WTC11 (cell line): ENCODE measurements at regions not wholly inside any gene's neighbourhood (a gene's known extent, or its start where the extent isn't known, plus 50 kb on each side); places are given as distances from the start of the nearest gene placed in this dataset.
A peak's percentile ranks its signal among the peaks of the same experiment; 100 is the strongest.

Experiments used
- ATAC-seq: fragments of 200-7000 bp; cut with Tn5 transposase; 2 replicates; pipeline ENCODE4 v1.10.0; 2021; ENCODE audit warnings: mild to moderate bottlenecking, moderate library complexity
- CTCF ChIA-PET: fragments of 300-600 bp; sonication (Branson Sonifier 250); formaldehyde crosslinking; loops from one replicate; lab custom pipeline; 2021; ENCODE audit warnings: antibody characterized with exemption; lab: Charles Lee
- POLR2A ChIA-PET: fragments of 350-600 bp; sonication (Branson Sonifier 250); formaldehyde crosslinking; loops from one replicate; lab custom pipeline; 2021; ENCODE audit warnings: antibody characterized with exemption; lab: Charles Lee
- DNase-seq: peaks from one replicate; pipeline ENCODE4 v3.0.0; 2021; ENCODE audit warnings: low spot score
- H3K27ac Mint-ChIP-seq: 2 replicates; pipeline ENCODE4 v1.8.0; 2021; ENCODE audit warnings: mixed read lengths
- H3K27me3 Mint-ChIP-seq: 2 replicates; pipeline ENCODE4 v1.8.0; 2021; ENCODE audit warnings: low read depth, mild to moderate bottlenecking, moderate library complexity, mixed read lengths
- H3K36me3 Mint-ChIP-seq: 2 replicates; pipeline ENCODE4 v1.8.0; 2021; ENCODE audit warnings: mixed read lengths
- H3K4me1 Mint-ChIP-seq: 2 replicates; pipeline ENCODE4 v1.8.0; 2022; ENCODE audit warnings: mixed read lengths
- H3K4me3 Mint-ChIP-seq: 2 replicates; pipeline ENCODE4 v1.8.0; 2021; ENCODE audit warnings: mild to moderate bottlenecking, moderate library complexity, mixed read lengths
- H3K9me3 Mint-ChIP-seq: 2 replicates; pipeline ENCODE4 v1.8.0; 2021; ENCODE audit warnings: mixed read lengths
- CBFB ChIP-seq: sonication (generic); formaldehyde crosslinking; IDR thresholded peaks from 2 replicates; pipeline ENCODE4 v1.8.1; 2022; ENCODE audit warnings: mild to moderate bottlenecking, low read depth, missing genetic modification reagents
- ELF4 ChIP-seq: sonication (generic); formaldehyde crosslinking; IDR thresholded peaks from 2 replicates; pipeline ENCODE4 v1.8.1; 2022; ENCODE audit warnings: low read depth, mild to moderate bottlenecking, moderate library complexity, missing genetic modification reagents
- GTF2I ChIP-seq: fragments of 250-450 bp; sonication (Bioruptor Pico); conservative IDR thresholded peaks from 2 replicates; pipeline ENCODE4 v1.4.0; 2021; ENCODE audit warnings: mild to moderate bottlenecking
- JUN ChIP-seq: sonication (generic); formaldehyde crosslinking; IDR thresholded peaks from 2 replicates; pipeline ENCODE4 v1.8.0; 2023; ENCODE audit warnings: mild to moderate bottlenecking, missing genetic modification reagents
- NFATC4 ChIP-seq: fragments of 250-450 bp; sonication (Bioruptor Pico); IDR thresholded peaks from 2 replicates; pipeline ENCODE4 v1.9.0; 2021; ENCODE audit warnings: mild to moderate bottlenecking
- PRRX2 ChIP-seq: fragments of 250-450 bp; sonication (Bioruptor Pico); IDR thresholded peaks from 2 replicates; pipeline ENCODE4 v1.8.0; 2021; ENCODE audit warnings: mild to moderate bottlenecking
- RELA ChIP-seq: sonication (generic); formaldehyde crosslinking; IDR thresholded peaks from 2 replicates; pipeline ENCODE4 v1.8.1; 2022; ENCODE audit warnings: missing genetic modification reagents, mild to moderate bottlenecking, borderline replicate concordance
- SMAD4 ChIP-seq: sonication (generic); formaldehyde crosslinking; IDR thresholded peaks from 2 replicates; pipeline ENCODE4 v1.8.0; 2022; ENCODE audit warnings: mild to moderate bottlenecking, missing genetic modification reagents
- TP53 ChIP-seq: sonication (generic); formaldehyde crosslinking; IDR thresholded peaks from 2 replicates; pipeline ENCODE4 v1.8.1; 2023; ENCODE audit warnings: mild to moderate bottlenecking, missing genetic modification reagents
- ZNF317 ChIP-seq: sonication (generic); formaldehyde crosslinking; IDR thresholded peaks from 2 replicates; pipeline ENCODE4 v1.8.1; 2023; ENCODE audit warnings: low read depth, mild to moderate bottlenecking, moderate library complexity, missing genetic modification reagents, borderline replicate concordance
- ZNF396 ChIP-seq: fragments of 250-450 bp; sonication (Bioruptor Pico); IDR thresholded peaks from 2 replicates; pipeline ENCODE4 v1.8.0; 2021; ENCODE audit warnings: mild to moderate bottlenecking, moderate library complexity, borderline replicate concordance
- ZNF423 ChIP-seq: fragments of 250-450 bp; sonication (Bioruptor Pico); IDR thresholded peaks from 2 replicates; pipeline ENCODE4 v2.1.2; 2022; ENCODE audit warnings: mild to moderate bottlenecking, moderate library complexity
- TF ChIP-seq, protein P1 (sequence below): sonication (generic); formaldehyde crosslinking; conservative IDR thresholded peaks from 2 replicates; pipeline ENCODE4 v1.8.1; 2022; ENCODE audit warnings: mild to moderate bottlenecking, missing genetic modification reagents
- TF ChIP-seq, protein P2 (sequence below): sonication (generic); formaldehyde crosslinking; IDR thresholded peaks from 2 replicates; pipeline ENCODE4 v1.8.1; 2022; ENCODE audit warnings: low read depth, missing genetic modification reagents, borderline replicate concordance
- TF ChIP-seq, protein P3 (sequence below): sonication (generic); formaldehyde crosslinking; IDR thresholded peaks from 2 replicates; pipeline ENCODE4 v1.8.0; 2022; ENCODE audit warnings: mild to moderate bottlenecking, missing genetic modification reagents
- TF ChIP-seq, protein P4 (sequence below): fragments of 250-450 bp; sonication (Bioruptor Pico); conservative IDR thresholded peaks from 2 replicates; pipeline ENCODE4 v1.9.0; 2021; ENCODE audit warnings: mild to moderate bottlenecking
- TF ChIP-seq, protein P5 (sequence below): sonication (generic); formaldehyde crosslinking; IDR thresholded peaks from 2 replicates; pipeline ENCODE4 v1.8.0; 2023; ENCODE audit warnings: mild to moderate bottlenecking, missing genetic modification reagents
- TF ChIP-seq, protein P6 (sequence below): fragments of 250-450 bp; sonication (Bioruptor Pico); IDR thresholded peaks from 2 replicates; pipeline ENCODE4 v1.9.0; 2021; ENCODE audit warnings: moderate library complexity, mild to moderate bottlenecking, inconsistent platforms, borderline replicate concordance
- TF ChIP-seq, protein P7 (sequence below): fragments of 250-450 bp; sonication (Bioruptor Pico); IDR thresholded peaks from 2 replicates; pipeline ENCODE4 v1.9.0; 2021; ENCODE audit warnings: mild to moderate bottlenecking, borderline replicate concordance

DNA sequence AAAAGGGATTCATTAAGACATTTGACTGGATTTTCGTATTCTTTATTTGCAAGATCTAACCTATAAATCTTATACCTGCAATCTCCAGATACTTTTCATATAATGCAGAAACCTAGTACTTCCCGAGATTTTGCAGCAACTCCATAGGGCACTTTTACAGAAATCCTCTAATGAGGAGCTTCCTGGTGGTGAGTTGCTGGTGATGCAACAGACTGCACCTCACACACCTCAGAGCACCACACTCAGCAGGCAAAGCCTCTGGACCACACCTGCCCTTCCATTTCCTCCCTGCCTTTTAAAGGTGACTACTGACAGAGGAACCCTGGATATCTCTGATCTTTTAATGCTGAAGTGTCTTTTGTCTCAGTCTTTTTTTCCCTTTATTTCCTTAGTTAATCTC lies 289.4 kb downstream of the TRAM1L1 start:
- Mint-ChIP-seq H3K4me1 (peaks cover 8% of the 10 kb centered on the region), H3K27me3 (no peaks in the 10 kb centered on the region), H3K4me3 (no peak overlapping the region), H3K36me3 (no peaks in the 10 kb centered on the region), H3K9me3 (no peaks in the 10 kb centered on the region)
- POLR2A ChIA-PET, result no interaction called here
- DNase-seq, result peak; percentile 29
- peak; percentile 100 for ATAC-seq
- TF ChIP-seq GTF2I (CRISPR knock-in tag) (no peak), NFATC4 (CRISPR knock-in tag) (no peak), SMAD4 (no peak), CBFB (CRISPR knock-in tag) (no peak), ELF4 (CRISPR knock-in tag) (no peak), ZNF423 (CRISPR knock-in tag) (no peak), ZNF396 (CRISPR knock-in tag) (no peak), JUN (CRISPR knock-in tag) (no peak), ZNF317 (CRISPR knock-in tag) (no peak), PRRX2 (CRISPR knock-in tag) (no peak), RELA (CRISPR knock-in tag) (no peak), TP53 (CRISPR knock-in tag) (no peak)
- TF ChIP-seq, protein P1, sequence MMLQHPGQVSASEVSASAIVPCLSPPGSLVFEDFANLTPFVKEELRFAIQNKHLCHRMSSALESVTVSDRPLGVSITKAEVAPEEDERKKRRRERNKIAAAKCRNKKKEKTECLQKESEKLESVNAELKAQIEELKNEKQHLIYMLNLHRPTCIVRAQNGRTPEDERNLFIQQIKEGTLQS (CRISPR knock-in tag), result no peak
- TF ChIP-seq, protein P2, sequence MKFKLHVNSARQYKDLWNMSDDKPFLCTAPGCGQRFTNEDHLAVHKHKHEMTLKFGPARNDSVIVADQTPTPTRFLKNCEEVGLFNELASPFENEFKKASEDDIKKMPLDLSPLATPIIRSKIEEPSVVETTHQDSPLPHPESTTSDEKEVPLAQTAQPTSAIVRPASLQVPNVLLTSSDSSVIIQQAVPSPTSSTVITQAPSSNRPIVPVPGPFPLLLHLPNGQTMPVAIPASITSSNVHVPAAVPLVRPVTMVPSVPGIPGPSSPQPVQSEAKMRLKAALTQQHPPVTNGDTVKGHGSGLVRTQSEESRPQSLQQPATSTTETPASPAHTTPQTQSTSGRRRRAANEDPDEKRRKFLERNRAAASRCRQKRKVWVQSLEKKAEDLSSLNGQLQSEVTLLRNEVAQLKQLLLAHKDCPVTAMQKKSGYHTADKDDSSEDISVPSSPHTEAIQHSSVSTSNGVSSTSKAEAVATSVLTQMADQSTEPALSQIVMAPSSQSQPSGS (CRISPR knock-in tag), result no peak
- TF ChIP-seq, protein P3, sequence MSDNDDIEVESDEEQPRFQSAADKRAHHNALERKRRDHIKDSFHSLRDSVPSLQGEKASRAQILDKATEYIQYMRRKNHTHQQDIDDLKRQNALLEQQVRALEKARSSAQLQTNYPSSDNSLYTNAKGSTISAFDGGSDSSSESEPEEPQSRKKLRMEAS (CRISPR knock-in tag), result no peak
- TF ChIP-seq, protein P4, sequence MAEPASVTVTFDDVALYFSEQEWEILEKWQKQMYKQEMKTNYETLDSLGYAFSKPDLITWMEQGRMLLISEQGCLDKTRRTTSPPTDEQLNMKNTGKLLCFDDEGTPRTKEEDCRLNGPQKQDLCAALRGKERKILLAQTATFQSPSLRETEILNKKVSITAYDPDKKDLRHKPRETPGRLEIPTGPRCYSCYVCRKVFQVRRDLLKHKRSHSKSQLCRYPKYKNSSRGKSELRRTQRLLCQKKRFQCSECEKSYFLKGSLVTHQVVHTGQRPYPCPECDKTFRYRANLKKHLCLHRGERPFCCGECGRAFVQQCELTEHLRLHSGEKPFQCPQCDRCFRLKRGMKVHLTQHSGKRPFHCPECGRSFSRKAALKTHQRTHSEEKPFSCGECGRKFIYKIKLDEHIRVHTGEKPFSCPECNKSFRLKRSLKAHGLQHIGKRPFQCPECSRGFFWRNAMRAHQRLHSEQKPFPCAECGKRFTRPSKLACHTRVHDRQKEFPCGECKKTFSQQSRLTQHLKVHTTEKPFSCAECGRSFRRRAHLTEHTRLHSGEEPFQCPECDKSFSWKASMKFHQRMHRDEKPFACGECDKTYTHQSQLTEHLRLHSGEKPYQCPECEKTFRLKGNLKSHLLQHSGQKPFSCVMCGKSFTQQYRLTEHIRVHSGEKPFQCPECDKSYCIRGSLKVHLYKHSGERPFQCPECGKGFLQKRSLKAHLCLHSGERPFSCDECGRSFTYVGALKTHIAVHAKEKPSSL (CRISPR knock-in tag), result no peak
- TF ChIP-seq, protein P5, sequence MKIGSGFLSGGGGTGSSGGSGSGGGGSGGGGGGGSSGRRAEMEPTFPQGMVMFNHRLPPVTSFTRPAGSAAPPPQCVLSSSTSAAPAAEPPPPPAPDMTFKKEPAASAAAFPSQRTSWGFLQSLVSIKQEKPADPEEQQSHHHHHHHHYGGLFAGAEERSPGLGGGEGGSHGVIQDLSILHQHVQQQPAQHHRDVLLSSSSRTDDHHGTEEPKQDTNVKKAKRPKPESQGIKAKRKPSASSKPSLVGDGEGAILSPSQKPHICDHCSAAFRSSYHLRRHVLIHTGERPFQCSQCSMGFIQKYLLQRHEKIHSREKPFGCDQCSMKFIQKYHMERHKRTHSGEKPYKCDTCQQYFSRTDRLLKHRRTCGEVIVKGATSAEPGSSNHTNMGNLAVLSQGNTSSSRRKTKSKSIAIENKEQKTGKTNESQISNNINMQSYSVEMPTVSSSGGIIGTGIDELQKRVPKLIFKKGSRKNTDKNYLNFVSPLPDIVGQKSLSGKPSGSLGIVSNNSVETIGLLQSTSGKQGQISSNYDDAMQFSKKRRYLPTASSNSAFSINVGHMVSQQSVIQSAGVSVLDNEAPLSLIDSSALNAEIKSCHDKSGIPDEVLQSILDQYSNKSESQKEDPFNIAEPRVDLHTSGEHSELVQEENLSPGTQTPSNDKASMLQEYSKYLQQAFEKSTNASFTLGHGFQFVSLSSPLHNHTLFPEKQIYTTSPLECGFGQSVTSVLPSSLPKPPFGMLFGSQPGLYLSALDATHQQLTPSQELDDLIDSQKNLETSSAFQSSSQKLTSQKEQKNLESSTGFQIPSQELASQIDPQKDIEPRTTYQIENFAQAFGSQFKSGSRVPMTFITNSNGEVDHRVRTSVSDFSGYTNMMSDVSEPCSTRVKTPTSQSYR (CRISPR knock-in tag), result no peak
- TF ChIP-seq, protein P6, sequence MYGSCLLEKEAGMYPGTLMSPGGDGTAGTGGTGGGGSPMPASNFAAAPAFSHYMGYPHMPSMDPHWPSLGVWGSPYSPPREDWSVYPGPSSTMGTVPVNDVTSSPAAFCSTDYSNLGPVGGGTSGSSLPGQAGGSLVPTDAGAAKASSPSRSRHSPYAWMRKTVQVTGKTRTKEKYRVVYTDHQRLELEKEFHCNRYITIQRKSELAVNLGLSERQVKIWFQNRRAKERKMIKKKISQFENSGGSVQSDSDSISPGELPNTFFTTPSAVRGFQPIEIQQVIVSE, result no peak
- TF ChIP-seq, protein P7, sequence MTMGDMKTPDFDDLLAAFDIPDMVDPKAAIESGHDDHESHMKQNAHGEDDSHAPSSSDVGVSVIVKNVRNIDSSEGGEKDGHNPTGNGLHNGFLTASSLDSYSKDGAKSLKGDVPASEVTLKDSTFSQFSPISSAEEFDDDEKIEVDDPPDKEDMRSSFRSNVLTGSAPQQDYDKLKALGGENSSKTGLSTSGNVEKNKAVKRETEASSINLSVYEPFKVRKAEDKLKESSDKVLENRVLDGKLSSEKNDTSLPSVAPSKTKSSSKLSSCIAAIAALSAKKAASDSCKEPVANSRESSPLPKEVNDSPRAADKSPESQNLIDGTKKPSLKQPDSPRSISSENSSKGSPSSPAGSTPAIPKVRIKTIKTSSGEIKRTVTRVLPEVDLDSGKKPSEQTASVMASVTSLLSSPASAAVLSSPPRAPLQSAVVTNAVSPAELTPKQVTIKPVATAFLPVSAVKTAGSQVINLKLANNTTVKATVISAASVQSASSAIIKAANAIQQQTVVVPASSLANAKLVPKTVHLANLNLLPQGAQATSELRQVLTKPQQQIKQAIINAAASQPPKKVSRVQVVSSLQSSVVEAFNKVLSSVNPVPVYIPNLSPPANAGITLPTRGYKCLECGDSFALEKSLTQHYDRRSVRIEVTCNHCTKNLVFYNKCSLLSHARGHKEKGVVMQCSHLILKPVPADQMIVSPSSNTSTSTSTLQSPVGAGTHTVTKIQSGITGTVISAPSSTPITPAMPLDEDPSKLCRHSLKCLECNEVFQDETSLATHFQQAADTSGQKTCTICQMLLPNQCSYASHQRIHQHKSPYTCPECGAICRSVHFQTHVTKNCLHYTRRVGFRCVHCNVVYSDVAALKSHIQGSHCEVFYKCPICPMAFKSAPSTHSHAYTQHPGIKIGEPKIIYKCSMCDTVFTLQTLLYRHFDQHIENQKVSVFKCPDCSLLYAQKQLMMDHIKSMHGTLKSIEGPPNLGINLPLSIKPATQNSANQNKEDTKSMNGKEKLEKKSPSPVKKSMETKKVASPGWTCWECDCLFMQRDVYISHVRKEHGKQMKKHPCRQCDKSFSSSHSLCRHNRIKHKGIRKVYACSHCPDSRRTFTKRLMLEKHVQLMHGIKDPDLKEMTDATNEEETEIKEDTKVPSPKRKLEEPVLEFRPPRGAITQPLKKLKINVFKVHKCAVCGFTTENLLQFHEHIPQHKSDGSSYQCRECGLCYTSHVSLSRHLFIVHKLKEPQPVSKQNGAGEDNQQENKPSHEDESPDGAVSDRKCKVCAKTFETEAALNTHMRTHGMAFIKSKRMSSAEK (CRISPR knock-in tag), result no peak
- TF ChIP-seq, all 79 proteins: peak for 0
- CTCF ChIA-PET, result interaction anchor here (0.9 kb wide), 1 partner anchor 93 kb away, joined by 3 read pairs; no protein-coding TSS in a partner anchor
- no peak overlapping the region for H3K27ac Mint-ChIP-seq
